GM19328 (cell line): ENCODE measurements at regions not wholly inside any gene's neighbourhood (a gene's known extent, or its start where the extent isn't known, plus 50 kb on each side); places are given as distances from the start of the nearest gene placed in this dataset.
"Not testable (repeated sequence)": the region's sequence is repeated elsewhere in the genome, so short reads cannot be mapped to it uniquely, and the experiment has no call there.

Source experiments
- ATAC-seq: cut with Tn5 transposase; IDR thresholded peaks from one replicate; pipeline ENCODE4 v1.9.1; 2021; ENCODE audit warnings: mild to moderate bottlenecking, moderate library complexity; ENCODE audit not compliant: unreplicated experiment

DNA sequence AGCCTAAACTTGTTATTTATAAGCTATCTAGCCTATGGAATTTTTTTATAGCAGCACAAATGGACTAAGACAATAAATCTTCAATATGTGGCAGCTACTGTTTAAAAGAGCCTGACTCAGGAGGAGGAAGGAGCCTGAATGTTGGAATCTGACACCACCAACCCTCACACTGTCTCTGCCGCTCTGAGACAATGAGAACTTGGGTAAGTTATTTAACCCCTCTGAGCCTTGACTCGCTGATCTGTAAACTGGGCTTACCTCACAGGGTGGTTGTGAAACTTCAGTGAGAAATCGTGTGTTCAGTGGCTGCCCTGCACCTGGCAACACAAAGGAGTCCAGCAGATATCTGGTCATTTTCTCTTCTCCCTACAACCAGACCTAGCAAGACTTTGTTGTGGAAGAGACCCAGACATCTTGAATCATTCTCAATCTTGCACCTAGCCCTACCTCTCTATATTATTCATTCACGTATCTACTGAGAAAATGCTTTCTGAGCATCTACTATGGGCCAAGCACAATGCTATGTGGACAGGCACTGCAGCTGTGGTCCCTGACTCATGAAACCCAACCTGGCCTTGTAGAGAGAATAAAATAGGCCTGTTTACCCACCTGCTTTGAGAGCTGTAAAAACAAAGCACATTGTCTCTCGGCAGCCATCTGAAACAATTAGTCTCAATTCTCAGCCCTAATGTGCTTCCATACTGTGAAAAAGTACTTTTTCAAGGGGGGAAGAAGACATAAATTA is 81.9 kb upstream of the SLC25A36 start:
- ATAC-seq = no peak

GRCh38 chr3:140863580-140864009 is 78.0 kb upstream of the SLC25A36 start:
- no peak for ATAC-seq

- ATAC-seq = no peak
These were observed 71.3 kb upstream of the SLC25A36 start for GRCh38 chr3:140870351-140870750.

DNA sequence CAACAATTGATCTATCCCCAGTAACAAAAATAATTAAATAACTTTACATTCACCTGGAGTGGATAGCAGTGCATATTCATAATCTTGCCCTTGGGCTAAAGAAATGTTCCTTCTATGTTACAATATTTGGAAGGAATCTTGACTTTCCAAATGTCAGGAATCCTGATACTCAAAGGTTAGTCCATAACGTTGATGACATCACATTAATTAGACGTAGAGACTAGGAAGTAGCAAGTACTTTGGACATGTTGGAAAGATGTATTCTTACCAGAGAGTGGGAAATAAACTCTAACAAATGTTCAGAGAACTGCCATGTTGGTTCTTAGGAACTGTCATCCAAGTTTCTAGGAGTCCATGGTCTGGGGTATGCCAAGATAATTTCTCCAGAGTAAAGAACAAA is 70.6 kb upstream of the SLC25A36 start:
- ATAC-seq = no peak

GRCh38 chr3:140872165-140872564 is 69.5 kb upstream of the SLC25A36 start:
- ATAC-seq = not testable (repeated sequence)

DNA sequence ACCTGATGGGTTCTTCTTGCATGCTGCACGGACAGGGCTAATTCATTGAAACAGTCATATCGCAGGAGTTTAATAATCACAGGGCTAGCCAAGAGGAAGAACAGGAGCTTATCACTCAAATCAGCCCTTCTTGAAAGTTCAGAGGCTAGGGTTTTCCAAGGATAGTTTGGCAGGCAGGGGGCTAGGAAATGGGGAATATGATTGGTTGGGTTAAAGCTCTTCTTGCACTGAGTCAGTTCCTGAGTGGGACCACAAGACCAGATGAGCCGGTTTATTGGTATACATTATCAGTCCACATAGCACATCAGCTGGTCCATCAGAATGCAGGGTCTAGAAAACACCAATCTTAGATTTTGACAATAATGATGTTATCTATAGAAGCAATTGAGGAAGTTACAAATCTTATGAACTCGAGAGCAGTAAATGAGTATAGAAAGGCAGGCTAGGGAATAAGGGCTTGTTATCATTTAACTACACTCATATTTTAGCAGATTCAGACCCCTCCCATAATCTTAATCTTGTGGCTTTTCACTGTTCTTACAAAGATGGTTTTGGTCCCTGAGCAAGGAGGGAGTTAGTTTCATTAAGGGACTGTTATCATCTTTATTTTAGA is 58.1 kb upstream of the SLC25A36 start:
- ATAC-seq = no peak

DNA sequence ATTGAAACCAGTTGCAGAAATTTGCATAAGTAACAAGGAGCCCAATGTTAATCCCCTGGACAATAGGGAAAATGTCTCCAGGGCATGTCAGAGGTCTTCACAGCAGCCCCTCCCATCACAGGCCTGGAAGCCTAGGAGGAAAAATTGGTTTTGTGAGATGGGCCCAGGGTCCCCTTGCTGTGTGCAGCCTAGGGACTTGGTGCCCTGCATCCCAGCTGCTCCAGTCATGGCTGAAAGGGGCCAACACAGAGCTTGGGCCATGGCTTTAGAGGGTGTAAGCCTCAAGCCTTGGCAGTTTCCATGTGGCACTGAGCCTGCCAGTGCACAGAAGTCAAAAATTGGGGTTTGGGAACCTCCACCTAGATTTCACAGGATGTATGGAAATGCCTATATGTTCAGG is 55.9 kb upstream of the SLC25A36 start:
- not testable (repeated sequence) for ATAC-seq
